Stimulated activated CD4-positive, alpha-beta T cell treated with anti-CD3 and anti-CD28 coated beads, TNF-alpha, amount 100 ng/mL, for 1 hour (primary cell): ENCODE measurements at regions not wholly inside any gene's neighbourhood (a gene's known extent, or its start where the extent isn't known, plus 50 kb on each side); places are given as distances from the start of the nearest gene placed in this dataset.
"Not testable (repeated sequence)": the region's sequence is repeated elsewhere in the genome, so short reads cannot be mapped to it uniquely, and the experiment has no call there.

Experiments
- DNase-seq, 3 donors: peaks; one replicate each; pipeline ENCODE4 v3.0.0-alpha.2; 2020; ENCODE audit warnings: low read depth in 3 of 3, low spot score in 1 of 3

- DNase-seq, result no peak
These were observed 160.2 kb downstream of the SH2D4B start for GRCh38 chr10:80697926-80698325.

- DNase-seq, result peak; percentile 1 to 61 (median 33)
These were observed 161.9 kb downstream of the SH2D4B start for GRCh38 chr10:80699602-80700039.

- no peak for DNase-seq
These were observed 162.6 kb downstream of the SH2D4B start for GRCh38 chr10:80700252-80700651.

- DNase-seq, result no peak
These were observed 163.2 kb downstream of the SH2D4B start for GRCh38 chr10:80700760-80701444.

- no peak for DNase-seq
These were observed 164.0 kb downstream of the SH2D4B start for GRCh38 chr10:80701706-80702105.

GRCh38 chr10:80702143-80702542, 164.4 kb downstream of the SH2D4B start:
- DNase-seq, result no peak

- no peak for DNase-seq
These were observed 168.2 kb downstream of the SH2D4B start for GRCh38 chr10:80705899-80706298.

GRCh38 chr10:80708185-80708584, 170.5 kb downstream of the SH2D4B start:
- no peak for DNase-seq

- no peak for DNase-seq
These were observed 171.1 kb downstream of the SH2D4B start for GRCh38 chr10:80708808-80709207.

GRCh38 chr10:80709866-80710265, 172.2 kb downstream of the SH2D4B start:
- no peak for DNase-seq

GRCh38 chr10:80713398-80713928, 175.8 kb downstream of the SH2D4B start:
- DNase-seq, result no peak

GRCh38 chr10:80714566-80714965, 176.9 kb downstream of the SH2D4B start:
- DNase-seq, result no peak

- DNase-seq, result no peak
These were observed 180.3 kb downstream of the SH2D4B start for GRCh38 chr10:80718024-80718423.

- DNase-seq, result no peak
These were observed 182.2 kb downstream of the SH2D4B start for GRCh38 chr10:80719935-80720334.

- no peak for DNase-seq
These were observed 182.8 kb downstream of the SH2D4B start for GRCh38 chr10:80720549-80720948.

GRCh38 chr10:80728354-80728753, 190.7 kb downstream of the SH2D4B start:
- DNase-seq, result not testable (repeated sequence)

- no peak for DNase-seq
These were observed 192.2 kb downstream of the SH2D4B start for GRCh38 chr10:80729896-80730295.

GRCh38 chr10:80730522-80730921, 192.8 kb downstream of the SH2D4B start:
- no peak for DNase-seq

- DNase-seq, result no peak
These were observed 196.9 kb downstream of the SH2D4B start for GRCh38 chr10:80734589-80734988.

- DNase-seq, result no peak
These were observed 199.5 kb downstream of the SH2D4B start for GRCh38 chr10:80737209-80737608.

- no peak for DNase-seq
These were observed 201.6 kb downstream of the SH2D4B start for GRCh38 chr10:80739328-80739727.

GRCh38 chr10:80739963-80740715, 202.4 kb downstream of the SH2D4B start:
- DNase-seq, result no peak
